PC-9 (cell line): ENCODE measurements at regions not wholly inside any gene's neighbourhood (a gene's known extent, or its start where the extent isn't known, plus 50 kb on each side); places are given as distances from the start of the nearest gene placed in this dataset.

Experiments
- BruUV-seq: library from RNA; stranded (reverse); fragments of 400-500 nt; replicated peaks from 2 replicates; lab custom pipeline; 2021; lab: Mats Ljungman, UMichigan
- CTCF ChIA-PET: fragments of 300-600 bp; sonication (Branson Sonifier 250); formaldehyde crosslinking; loops from one replicate; lab custom pipeline; 2022; ENCODE audit warnings: antibody characterized with exemption; lab: Charles Lee
- POLR2A ChIA-PET: fragments of 300-600 bp; sonication (Branson Sonifier 250); formaldehyde crosslinking; loops from one replicate; lab custom pipeline; 2022; ENCODE audit warnings: antibody characterized with exemption; ENCODE audit not compliant: unreplicated experiment; lab: Charles Lee
- DNase-seq, 2 experiments: peaks; one replicate each; pipeline versions ENCODE4 v3.0.0 to v3.0.0-alpha.2; 2015 to 2022; ENCODE audit warnings: mixed read lengths in 1 of 2
- H2AFZ ChIP-seq: fragments of 200-600 bp; sonication (generic); 2 replicates; pipeline ENCODE4 v1.8.1; 2017; ENCODE audit warnings: antibody characterized with exemption
- H3F3A ChIP-seq: fragments of 200-600 bp; sonication (generic); 2 replicates; pipeline ENCODE4 v1.8.1; 2017; ENCODE audit warnings: antibody characterized with exemption, mild to moderate bottlenecking, low read depth; ENCODE audit not compliant: insufficient read depth
- H3K27ac ChIP-seq: fragments of 200-600 bp; sonication (generic); 2 replicates; pipeline ENCODE4 v1.6.1; 2016; ENCODE audit warnings: mixed run types
- H3K27me3 ChIP-seq: fragments of 200-600 bp; sonication (generic); 2 replicates; pipeline ENCODE4 v1.6.1; 2016; ENCODE audit warnings: low read depth, mixed run types; ENCODE audit not compliant: insufficient read depth
- H3K36me3 ChIP-seq: fragments of 200-600 bp; sonication (generic); 2 replicates; pipeline ENCODE4 v1.6.1; 2016; ENCODE audit warnings: low read depth, mixed run types
- H3K4me1 ChIP-seq: fragments of 200-600 bp; sonication (generic); replicated peaks from 2 replicates; pipeline ENCODE4 v1.6.1; 2016; ENCODE audit warnings: mixed run types; ENCODE audit not compliant: insufficient read depth
- H3K4me2 ChIP-seq: fragments of 200-600 bp; sonication (generic); 2 replicates; pipeline ENCODE4 v1.6.1; 2017; ENCODE audit warnings: mixed run types
- H3K4me3 ChIP-seq: fragments of 200-600 bp; sonication (generic); 2 replicates; pipeline ENCODE4 v1.6.1; 2016; ENCODE audit warnings: mixed run types
- H3K79me2 ChIP-seq: fragments of 200-600 bp; sonication (generic); 2 replicates; pipeline ENCODE4 v1.6.1; 2017; ENCODE audit warnings: low read depth, mixed run types
- H3K9me2 ChIP-seq: fragments of 200-600 bp; sonication (generic); 2 replicates; pipeline ENCODE4 v1.8.1; 2017; ENCODE audit warnings: mild to moderate bottlenecking; ENCODE audit not compliant: insufficient read depth
- H3K9me3 ChIP-seq: fragments of 200-600 bp; sonication (generic); 2 replicates; pipeline ENCODE4 v1.8.1; 2016; ENCODE audit warnings: low read depth; ENCODE audit not compliant: insufficient read depth
- H4K20me1 ChIP-seq: fragments of 200-600 bp; sonication (generic); 2 replicates; pipeline ENCODE4 v1.8.1; 2017; ENCODE audit not compliant: insufficient read depth
- EZH2 ChIP-seq: fragments of 200-600 bp; sonication (generic); IDR thresholded peaks from 2 replicates; pipeline ENCODE4 v1.8.0; 2017; ENCODE audit warnings: antibody characterized with exemption, low read depth
- intact Hi-C: fragments of 100-400 bp; cut with micrococcal nuclease; formaldehyde crosslinking; loops from one replicate; pipeline ENCODE4 v1.10.0; 2022; ENCODE audit not compliant: unreplicated experiment
- TF ChIP-seq, protein P1 (sequence below): fragments of 200-600 bp; sonication (generic); conservative IDR thresholded peaks from 2 replicates; pipeline ENCODE4 v1.6.1; 2017; ENCODE audit warnings: mixed run types, antibody characterized with exemption, mild to moderate bottlenecking, moderate library complexity

DNA sequence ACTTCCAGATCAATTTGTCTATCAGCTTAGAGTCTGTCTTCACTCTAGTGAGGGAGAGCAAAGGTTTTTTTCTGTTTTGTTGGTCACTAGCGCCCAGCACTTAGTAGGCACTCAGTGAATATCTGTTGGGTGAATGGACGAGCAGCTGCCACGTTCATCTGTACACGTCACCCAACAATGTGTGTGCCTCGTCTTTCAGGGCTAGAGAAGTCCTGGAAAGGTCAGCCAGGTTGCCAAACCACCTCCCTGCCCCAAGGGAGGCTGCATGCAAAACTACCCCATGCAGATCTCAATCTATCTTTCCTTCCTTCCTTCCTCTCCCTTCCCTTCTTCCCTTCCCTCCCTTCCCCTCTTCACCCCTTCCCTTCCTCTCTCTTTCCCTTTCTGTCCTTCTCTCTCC lies 340.9 kb downstream of the SOX9 start:
- Histone ChIP-seq H3K9me3 (no peaks in the 10 kb centered on the region), H3K9me2 (no peaks in the 10 kb centered on the region), H3F3A (peaks cover 60% of the 10 kb centered on the region), H2AFZ (no peak overlapping the region), H3K27ac (peak overlapping the region; percentile 100), H3K79me2 (peaks cover 92% of the 10 kb centered on the region), H3K4me1 (peaks cover 95% of the 10 kb centered on the region), H4K20me1 (no peaks in the 10 kb centered on the region), H3K36me3 (no peaks in the 10 kb centered on the region), H3K4me3 (no peak overlapping the region), H3K27me3 (no peaks in the 10 kb centered on the region), H3K4me2 (peak overlapping the region; percentile 43)
- DNase-seq = no peak
- intact Hi-C loops = no loop called here
- ChIA-PET POLR2A (no interaction called here), CTCF (no interaction called here)
- no peak for TF ChIP-seq EZH2
- TF ChIP-seq, protein P1, sequence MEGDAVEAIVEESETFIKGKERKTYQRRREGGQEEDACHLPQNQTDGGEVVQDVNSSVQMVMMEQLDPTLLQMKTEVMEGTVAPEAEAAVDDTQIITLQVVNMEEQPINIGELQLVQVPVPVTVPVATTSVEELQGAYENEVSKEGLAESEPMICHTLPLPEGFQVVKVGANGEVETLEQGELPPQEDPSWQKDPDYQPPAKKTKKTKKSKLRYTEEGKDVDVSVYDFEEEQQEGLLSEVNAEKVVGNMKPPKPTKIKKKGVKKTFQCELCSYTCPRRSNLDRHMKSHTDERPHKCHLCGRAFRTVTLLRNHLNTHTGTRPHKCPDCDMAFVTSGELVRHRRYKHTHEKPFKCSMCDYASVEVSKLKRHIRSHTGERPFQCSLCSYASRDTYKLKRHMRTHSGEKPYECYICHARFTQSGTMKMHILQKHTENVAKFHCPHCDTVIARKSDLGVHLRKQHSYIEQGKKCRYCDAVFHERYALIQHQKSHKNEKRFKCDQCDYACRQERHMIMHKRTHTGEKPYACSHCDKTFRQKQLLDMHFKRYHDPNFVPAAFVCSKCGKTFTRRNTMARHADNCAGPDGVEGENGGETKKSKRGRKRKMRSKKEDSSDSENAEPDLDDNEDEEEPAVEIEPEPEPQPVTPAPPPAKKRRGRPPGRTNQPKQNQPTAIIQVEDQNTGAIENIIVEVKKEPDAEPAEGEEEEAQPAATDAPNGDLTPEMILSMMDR = no peak
- no TSS peak for BruUV-seq

DNA sequence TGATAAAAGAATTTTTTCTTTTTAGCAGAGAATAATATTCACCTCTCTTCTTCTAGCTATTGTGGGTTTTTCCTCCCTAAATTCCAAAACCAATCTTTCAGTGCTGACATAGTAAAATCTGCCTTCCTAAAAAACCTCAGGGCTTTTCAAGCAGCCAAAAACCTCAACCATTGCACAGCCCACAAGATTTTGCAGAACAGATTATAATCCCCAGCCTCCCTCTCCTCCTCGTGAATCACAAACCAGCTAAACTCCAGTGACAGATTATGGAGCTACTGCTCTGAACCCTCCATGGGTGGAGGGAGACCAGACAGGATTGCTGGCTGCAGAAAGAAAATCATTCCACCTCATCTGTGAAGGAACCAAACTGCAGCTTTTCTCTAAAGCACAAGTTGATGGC lies 341.6 kb downstream of the SOX9 start:
- intact Hi-C loops = no loop called here
- peak overlapping the region; percentile 43 for H3K4me2 ChIP-seq

DNA sequence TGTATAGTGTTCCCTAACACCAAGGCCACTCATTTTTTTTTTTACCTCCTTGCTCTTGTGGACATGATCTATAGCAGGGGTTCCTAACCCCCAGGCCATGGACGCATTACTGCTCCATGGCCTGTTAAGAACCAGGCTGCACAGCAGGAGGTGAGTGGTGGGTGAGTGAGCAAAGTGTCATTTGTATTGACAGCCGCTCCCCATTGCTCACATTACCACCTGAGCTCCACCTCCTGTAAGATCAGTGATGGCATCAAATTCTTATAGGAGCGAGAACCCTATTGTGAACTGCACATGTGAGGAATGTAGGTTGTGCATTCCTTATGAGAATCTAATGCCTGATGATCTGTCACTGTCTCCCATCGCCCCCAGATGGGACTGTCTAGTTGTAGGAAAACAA lies 342.0 kb downstream of the SOX9 start:
- intact Hi-C loops = no loop called here
- TF ChIP-seq EZH2 = no peak
- TF ChIP-seq, protein P1 = no peak
- Histone ChIP-seq H3K79me2 (peaks cover 92% of the 10 kb centered on the region), H3K4me2 (peak overlapping the region; percentile 43), H3K27ac (peak overlapping the region; percentile 100), H4K20me1 (no peaks in the 10 kb centered on the region), H3K36me3 (no peaks in the 10 kb centered on the region), H3K9me3 (no peaks in the 10 kb centered on the region), H3K4me1 (peaks cover 95% of the 10 kb centered on the region), H3K9me2 (no peaks in the 10 kb centered on the region), H2AFZ (no peak overlapping the region), H3F3A (peaks cover 60% of the 10 kb centered on the region), H3K4me3 (no peak overlapping the region), H3K27me3 (no peaks in the 10 kb centered on the region)
- DNase-seq = peak; percentile 23 to 96
- no TSS peak for BruUV-seq
- ChIA-PET CTCF (no interaction called here), POLR2A (interaction anchor here (0.7 kb wide), 1 partner anchor 1039 kb away, joined by 4 read pairs; no protein-coding TSS in a partner anchor)

More for the DNA sequence above, 341.6 kb downstream of the SOX9 start:
- no peak for DNase-seq
- H3K79me2 ChIP-seq = peaks cover 92% of the 10 kb centered on the region
- CTCF ChIA-PET = no interaction called here
- no peaks in the 10 kb centered on the region for H3K27me3 ChIP-seq
- no peak for TF ChIP-seq EZH2
- TF ChIP-seq, protein P1 = no peak
- BruUV-seq = no TSS peak
- H3K36me3 ChIP-seq = no peaks in the 10 kb centered on the region
- no peak overlapping the region for H3K4me3 ChIP-seq
- no peaks in the 10 kb centered on the region for H3K9me3 ChIP-seq
- POLR2A ChIA-PET = interaction anchor here (0.7 kb wide), 1 partner anchor 1039 kb away, joined by 4 read pairs; no protein-coding TSS in a partner anchor
- no peak overlapping the region for H2AFZ ChIP-seq
- peak overlapping the region; percentile 100 for H3K27ac ChIP-seq
- H4K20me1 ChIP-seq = no peaks in the 10 kb centered on the region
- peaks cover 60% of the 10 kb centered on the region for H3F3A ChIP-seq
- no peaks in the 10 kb centered on the region for H3K9me2 ChIP-seq
- H3K4me1 ChIP-seq = peaks cover 95% of the 10 kb centered on the region
